ENCODE measurements at regions not wholly inside any gene's neighbourhood (a gene's known extent, or its start where the extent isn't known, plus 50 kb on each side); places are given as distances from the start of the nearest gene placed in this dataset.
"Not testable (repeated sequence)": the region's sequence is repeated elsewhere in the genome, so short reads cannot be mapped to it uniquely, and the experiment has no call there.

GRCh38 chr14:37678916-37679315 is 83.5 kb downstream of the TTC6 start:
- TF ChIP-seq POLR2A (IDR thresholded peaks at IDR 0.05), result no peak
- no peaks in the 10 kb centered on the region for H3K4me1 ChIP-seq
- no peak for DNase-seq
- no peak overlapping the region for H3K27ac ChIP-seq
- no peak overlapping the region for H3K4me3 ChIP-seq
- H3K36me3 ChIP-seq, result no peaks in the 10 kb centered on the region
- H3K27me3 ChIP-seq, result no peaks in the 10 kb centered on the region
- intact Hi-C loops (cut with DNase I; ENCODE audit: low total_unique reads), result no loop called here
- no peaks in the 10 kb centered on the region for H3K9me3 ChIP-seq

DNA sequence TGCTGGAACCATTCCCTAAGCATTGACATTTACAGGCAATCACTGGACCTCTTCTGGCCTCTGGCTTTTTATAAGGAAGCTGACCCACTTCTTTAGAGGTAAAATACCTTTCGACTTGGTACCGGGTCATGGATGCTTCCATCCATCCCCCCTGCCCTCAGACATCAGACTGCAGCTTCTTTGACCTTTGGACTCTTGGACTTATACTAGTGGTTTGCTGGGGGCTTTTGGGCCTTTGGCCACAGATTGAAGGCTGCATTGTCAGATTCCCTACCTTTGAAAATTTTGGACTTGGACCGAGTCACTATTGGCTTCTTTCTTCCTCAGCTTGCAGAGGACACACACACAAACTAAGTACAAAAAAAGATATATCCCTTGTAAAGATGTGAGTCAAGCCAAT is 86.1 kb downstream of the TTC6 start:
- H3K4me3 ChIP-seq, result no peak overlapping the region
- TF ChIP-seq POLR2A (IDR thresholded peaks at IDR 0.05), result no peak
- TF ChIP-seq, protein P1, sequence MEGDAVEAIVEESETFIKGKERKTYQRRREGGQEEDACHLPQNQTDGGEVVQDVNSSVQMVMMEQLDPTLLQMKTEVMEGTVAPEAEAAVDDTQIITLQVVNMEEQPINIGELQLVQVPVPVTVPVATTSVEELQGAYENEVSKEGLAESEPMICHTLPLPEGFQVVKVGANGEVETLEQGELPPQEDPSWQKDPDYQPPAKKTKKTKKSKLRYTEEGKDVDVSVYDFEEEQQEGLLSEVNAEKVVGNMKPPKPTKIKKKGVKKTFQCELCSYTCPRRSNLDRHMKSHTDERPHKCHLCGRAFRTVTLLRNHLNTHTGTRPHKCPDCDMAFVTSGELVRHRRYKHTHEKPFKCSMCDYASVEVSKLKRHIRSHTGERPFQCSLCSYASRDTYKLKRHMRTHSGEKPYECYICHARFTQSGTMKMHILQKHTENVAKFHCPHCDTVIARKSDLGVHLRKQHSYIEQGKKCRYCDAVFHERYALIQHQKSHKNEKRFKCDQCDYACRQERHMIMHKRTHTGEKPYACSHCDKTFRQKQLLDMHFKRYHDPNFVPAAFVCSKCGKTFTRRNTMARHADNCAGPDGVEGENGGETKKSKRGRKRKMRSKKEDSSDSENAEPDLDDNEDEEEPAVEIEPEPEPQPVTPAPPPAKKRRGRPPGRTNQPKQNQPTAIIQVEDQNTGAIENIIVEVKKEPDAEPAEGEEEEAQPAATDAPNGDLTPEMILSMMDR (IDR thresholded peaks at IDR 0.05), result no peak
- no peaks in the 10 kb centered on the region for H3K4me1 ChIP-seq
- DNase-seq, result no peak
- no peaks in the 10 kb centered on the region for H3K36me3 ChIP-seq
- no peaks in the 10 kb centered on the region for H3K27me3 ChIP-seq
- no peaks in the 10 kb centered on the region for H3K9me3 ChIP-seq
- no peak overlapping the region for H3K27ac ChIP-seq
- intact Hi-C loops (cut with DNase I; ENCODE audit: low total_unique reads), result no loop called here

GRCh38 chr14:37692680-37693079 is 97.3 kb downstream of the TTC6 start:
- intact Hi-C loops (cut with DNase I; ENCODE audit: low total_unique reads), result not testable (repeated sequence)

GRCh38 chr14:37693420-37693819 is 98.0 kb downstream of the TTC6 start:
- H3K36me3 ChIP-seq; H3K9me3 ChIP-seq; intact Hi-C loops (cut with DNase I; ENCODE audit: low total_unique reads); H3K4me3 ChIP-seq; H3K27me3 ChIP-seq; DNase-seq; H3K27ac ChIP-seq; H3K4me1 ChIP-seq: not testable (repeated sequence)

More at GRCh38 chr14:37692680-37693079, 97.3 kb downstream of the TTC6 start:
- H3K27me3 ChIP-seq, H3K36me3 ChIP-seq, H3K4me3 ChIP-seq, DNase-seq, H3K4me1 ChIP-seq, H3K27ac ChIP-seq, H3K9me3 ChIP-seq: not testable (repeated sequence)

DNA sequence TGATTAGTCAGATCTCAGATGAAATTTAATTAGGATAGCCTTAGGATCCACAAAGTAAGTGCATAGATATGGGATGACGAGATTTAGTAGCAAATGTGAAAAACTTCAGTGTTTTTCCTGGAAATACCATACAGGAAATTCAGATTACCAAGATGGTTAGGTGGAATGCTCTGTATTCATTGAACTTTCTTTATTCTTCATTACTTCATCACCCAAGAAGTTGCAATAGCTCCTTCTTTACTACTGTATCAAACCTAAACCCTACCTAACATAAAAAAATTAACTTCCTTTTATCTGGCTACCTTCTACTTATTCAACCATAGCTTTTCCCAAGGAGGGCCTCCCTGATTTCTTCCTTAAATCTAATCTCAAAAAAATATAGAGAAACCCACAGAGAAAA is 100.4 kb downstream of the TTC6 start:
- no peak overlapping the region for H3K27ac ChIP-seq
- H3K9me3 ChIP-seq, result no peaks in the 10 kb centered on the region
- no peaks in the 10 kb centered on the region for H3K36me3 ChIP-seq
- intact Hi-C loops (cut with DNase I; ENCODE audit: low total_unique reads), result no loop called here
- no peak for DNase-seq
- TF ChIP-seq, protein P1 (IDR thresholded peaks at IDR 0.05), result no peak
- TF ChIP-seq POLR2A (IDR thresholded peaks at IDR 0.05), result no peak
- no peaks in the 10 kb centered on the region for H3K27me3 ChIP-seq
- no peak overlapping the region for H3K4me3 ChIP-seq
- no peaks in the 10 kb centered on the region for H3K4me1 ChIP-seq

GRCh38 chr14:37697489-37698121 is 102.2 kb downstream of the TTC6 start:
- DNase-seq, result no peak
- TF ChIP-seq, protein P1 (IDR thresholded peaks at IDR 0.05), result no peak
- no peak for TF ChIP-seq POLR2A (IDR thresholded peaks at IDR 0.05)
- Histone ChIP-seq H3K9me3 (no peaks in the 10 kb centered on the region), H3K36me3 (no peaks in the 10 kb centered on the region), H3K27me3 (no peaks in the 10 kb centered on the region), H3K27ac (no peak overlapping the region), H3K4me1 (no peaks in the 10 kb centered on the region), H3K4me3 (no peak overlapping the region)
- intact Hi-C loops (cut with DNase I; ENCODE audit: low total_unique reads), result no loop called here

All from uterus (tissue), 3 donors.